WTC11 (cell line): ENCODE measurements at regions not wholly inside any gene's neighbourhood (a gene's known extent, or its start where the extent isn't known, plus 50 kb on each side); places are given as distances from the start of the nearest gene placed in this dataset.

Experiments
- ATAC-seq: fragments of 200-7000 bp; cut with Tn5 transposase; 2 replicates; pipeline ENCODE4 v1.10.0; 2021; ENCODE audit warnings: mild to moderate bottlenecking, moderate library complexity
- CTCF ChIA-PET: fragments of 300-600 bp; sonication (Branson Sonifier 250); formaldehyde crosslinking; loops from one replicate; lab custom pipeline; 2021; ENCODE audit warnings: antibody characterized with exemption; lab: Charles Lee
- POLR2A ChIA-PET: fragments of 350-600 bp; sonication (Branson Sonifier 250); formaldehyde crosslinking; loops from one replicate; lab custom pipeline; 2021; ENCODE audit warnings: antibody characterized with exemption; lab: Charles Lee
- DNase-seq: peaks from one replicate; pipeline ENCODE4 v3.0.0; 2021; ENCODE audit warnings: low spot score
- H3K27ac Mint-ChIP-seq: 2 replicates; pipeline ENCODE4 v1.8.0; 2021; ENCODE audit warnings: mixed read lengths
- H3K27me3 Mint-ChIP-seq: 2 replicates; pipeline ENCODE4 v1.8.0; 2021; ENCODE audit warnings: low read depth, mild to moderate bottlenecking, moderate library complexity, mixed read lengths
- H3K36me3 Mint-ChIP-seq: 2 replicates; pipeline ENCODE4 v1.8.0; 2021; ENCODE audit warnings: mixed read lengths
- H3K4me1 Mint-ChIP-seq: 2 replicates; pipeline ENCODE4 v1.8.0; 2022; ENCODE audit warnings: mixed read lengths
- H3K4me3 Mint-ChIP-seq: 2 replicates; pipeline ENCODE4 v1.8.0; 2021; ENCODE audit warnings: mild to moderate bottlenecking, moderate library complexity, mixed read lengths
- H3K9me3 Mint-ChIP-seq: 2 replicates; pipeline ENCODE4 v1.8.0; 2021; ENCODE audit warnings: mixed read lengths
- CDX4 ChIP-seq: fragments of 250-450 bp; sonication (Bioruptor Pico); IDR thresholded peaks from 2 replicates; pipeline ENCODE4 v1.9.0; 2021; ENCODE audit warnings: moderate library complexity, mild to moderate bottlenecking, inconsistent platforms, borderline replicate concordance
- CREB1 ChIP-seq: sonication (generic); formaldehyde crosslinking; IDR thresholded peaks from 2 replicates; pipeline ENCODE4 v1.8.0; 2023; ENCODE audit warnings: mild to moderate bottlenecking, missing genetic modification reagents
- E2F4 ChIP-seq: sonication (generic); formaldehyde crosslinking; IDR thresholded peaks from 2 replicates; pipeline ENCODE4 v1.8.1; 2022; ENCODE audit warnings: low read depth, mild to moderate bottlenecking, moderate library complexity, missing genetic modification reagents, borderline replicate concordance
- E2F5 ChIP-seq: sonication (generic); formaldehyde crosslinking; IDR thresholded peaks from 2 replicates; pipeline ENCODE4 v1.8.1; 2022; ENCODE audit warnings: mild to moderate bottlenecking, moderate library complexity, missing genetic modification reagents
- ETV6 ChIP-seq: sonication (generic); formaldehyde crosslinking; IDR thresholded peaks from 2 replicates; pipeline ENCODE4 v1.8.1; 2022; ENCODE audit warnings: mild to moderate bottlenecking, missing genetic modification reagents
- FOXJ3 ChIP-seq: sonication (generic); formaldehyde crosslinking; IDR thresholded peaks from 2 replicates; pipeline ENCODE4 v1.9.0; 2021; ENCODE audit warnings: missing genetic modification reagents, mild to moderate bottlenecking, borderline replicate concordance
- FOXP1 ChIP-seq: sonication (generic); formaldehyde crosslinking; IDR thresholded peaks from 2 replicates; pipeline ENCODE4 v1.8.0; 2022; ENCODE audit warnings: missing genetic modification reagents, mild to moderate bottlenecking, moderate library complexity, borderline replicate concordance
- GRHL2 ChIP-seq: fragments of 250-450 bp; sonication (Bioruptor Pico); IDR thresholded peaks from 2 replicates; pipeline ENCODE4 v1.8.0; 2022; ENCODE audit warnings: mild to moderate bottlenecking, moderate library complexity; ENCODE audit not compliant: insufficient replicate concordance, severe bottlenecking
- GTF2I ChIP-seq: fragments of 250-450 bp; sonication (Bioruptor Pico); conservative IDR thresholded peaks from 2 replicates; pipeline ENCODE4 v1.4.0; 2021; ENCODE audit warnings: mild to moderate bottlenecking
- HMGXB4 ChIP-seq: sonication (generic); formaldehyde crosslinking; IDR thresholded peaks from 2 replicates; pipeline ENCODE4 v1.8.1; 2023; ENCODE audit warnings: mild to moderate bottlenecking, moderate library complexity, missing genetic modification reagents
- IRF1 ChIP-seq: sonication (generic); formaldehyde crosslinking; IDR thresholded peaks from 2 replicates; pipeline ENCODE4 v1.8.0; 2023; ENCODE audit warnings: missing genetic modification reagents
- KAT7 ChIP-seq: sonication (generic); formaldehyde crosslinking; IDR thresholded peaks from 2 replicates; pipeline ENCODE4 v1.8.1; 2023; ENCODE audit warnings: missing genetic modification reagents, mild to moderate bottlenecking, borderline replicate concordance
- MYBL2 ChIP-seq: sonication (generic); formaldehyde crosslinking; IDR thresholded peaks from 2 replicates; pipeline ENCODE4 v1.8.1; 2023; ENCODE audit warnings: mild to moderate bottlenecking, moderate library complexity, missing genetic modification reagents
- NFATC4 ChIP-seq: fragments of 250-450 bp; sonication (Bioruptor Pico); IDR thresholded peaks from 2 replicates; pipeline ENCODE4 v1.9.0; 2021; ENCODE audit warnings: mild to moderate bottlenecking
- PREB ChIP-seq: sonication (generic); formaldehyde crosslinking; IDR thresholded peaks from 2 replicates; pipeline ENCODE4 v1.8.1; 2022; ENCODE audit warnings: mild to moderate bottlenecking, missing genetic modification reagents, moderate library complexity, borderline replicate concordance
- ZBTB21 ChIP-seq: sonication (generic); formaldehyde crosslinking; IDR thresholded peaks from 2 replicates; pipeline ENCODE4 v1.8.1; 2023; ENCODE audit warnings: mild to moderate bottlenecking, missing genetic modification reagents, borderline replicate concordance
- ZBTB43 ChIP-seq: sonication (generic); formaldehyde crosslinking; IDR thresholded peaks from 2 replicates; pipeline ENCODE4 v1.8.1; 2023; ENCODE audit warnings: mild to moderate bottlenecking, missing genetic modification reagents
- ZMAT4 ChIP-seq: fragments of 250-450 bp; sonication (Bioruptor Pico); IDR thresholded peaks from 2 replicates; pipeline ENCODE4 v1.9.0; 2021; ENCODE audit warnings: mild to moderate bottlenecking
- ZNF416 ChIP-seq: fragments of 250-450 bp; sonication (Bioruptor Pico); IDR thresholded peaks from 2 replicates; pipeline ENCODE4 v1.9.0; 2021; ENCODE audit warnings: mild to moderate bottlenecking, inconsistent platforms
- ZNF423 ChIP-seq: fragments of 250-450 bp; sonication (Bioruptor Pico); IDR thresholded peaks from 2 replicates; pipeline ENCODE4 v2.1.2; 2022; ENCODE audit warnings: mild to moderate bottlenecking, moderate library complexity
- ZSCAN18 ChIP-seq: fragments of 250-450 bp; sonication (Bioruptor Pico); IDR thresholded peaks from 2 replicates; pipeline ENCODE4 v2.1.2; 2022; ENCODE audit warnings: mild to moderate bottlenecking, moderate library complexity

GRCh38 chr6:40196135-40196518, 261.9 kb upstream of the MOCS1 start:
- peaks cover 12% of the 10 kb centered on the region for H3K9me3 Mint-ChIP-seq
- peaks cover 5% of the 10 kb centered on the region for H3K36me3 Mint-ChIP-seq
- no peak overlapping the region for H3K4me3 Mint-ChIP-seq
- TF ChIP-seq FOXP1 (CRISPR knock-in tag) = no peak
- no peak for TF ChIP-seq PREB (CRISPR knock-in tag)
- TF ChIP-seq HMGXB4 (CRISPR knock-in tag) = no peak
- TF ChIP-seq IRF1 (CRISPR knock-in tag) = no peak
- no peak for TF ChIP-seq ZBTB21 (CRISPR knock-in tag)
- DNase-seq (no peak), ATAC-seq (no peak)
- POLR2A ChIA-PET = no interaction called here
- no peaks in the 10 kb centered on the region for H3K4me1 Mint-ChIP-seq
- H3K27me3 Mint-ChIP-seq = no peaks in the 10 kb centered on the region; the same call in 1 of the 2 replicates
- H3K27ac Mint-ChIP-seq = no peak overlapping the region
- CTCF ChIA-PET = interaction anchor here (0.9 to 1.1 kb wide), 2 partner anchors 11 to 12 kb away, joined by 3 read pairs; no protein-coding TSS in a partner anchor

GRCh38 chr6:40195428-40196134, 261.3 kb upstream of the MOCS1 start:
- ChIA-PET POLR2A (no interaction called here), CTCF (interaction anchor here (0.9 kb wide), 1 partner anchor 11 kb away, joined by 3 read pairs; no protein-coding TSS in a partner anchor)
- no peaks in the 10 kb centered on the region for H3K27me3 Mint-ChIP-seq
- no peak for TF ChIP-seq ZBTB21 (CRISPR knock-in tag)
- no peak for TF ChIP-seq ZNF423 (CRISPR knock-in tag)
- TF ChIP-seq ZSCAN18 (CRISPR knock-in tag) = no peak
- TF ChIP-seq GRHL2 (CRISPR knock-in tag) = no peak
- TF ChIP-seq CREB1 (CRISPR knock-in tag) = no peak
- TF ChIP-seq GTF2I = no peak
- no peak for TF ChIP-seq KAT7 (CRISPR knock-in tag)
- TF ChIP-seq ZBTB43 (CRISPR knock-in tag) = no peak
- TF ChIP-seq CDX4 (CRISPR knock-in tag) = no peak
- no peak for TF ChIP-seq NFATC4 (CRISPR knock-in tag)
- no peak for TF ChIP-seq ZNF416
- TF ChIP-seq E2F4 (CRISPR knock-in tag) = no peak
- no peak for TF ChIP-seq ETV6 (CRISPR knock-in tag)
- TF ChIP-seq ZMAT4 (CRISPR knock-in tag) = no peak
- no peak for TF ChIP-seq E2F5 (CRISPR knock-in tag)
- TF ChIP-seq MYBL2 (CRISPR knock-in tag) = no peak
- no peak for TF ChIP-seq FOXJ3 (CRISPR knock-in tag)
- H3K9me3 Mint-ChIP-seq = peaks cover 7% of the 10 kb centered on the region
- H3K27ac Mint-ChIP-seq = no peak overlapping the region
- H3K4me3 Mint-ChIP-seq = no peak overlapping the region
- H3K36me3 Mint-ChIP-seq = no peaks in the 10 kb centered on the region
- ATAC-seq (no peak), DNase-seq (no peak)
- no peaks in the 10 kb centered on the region for H3K4me1 Mint-ChIP-seq
